ENCODE measurements at regions not wholly inside any gene's neighbourhood (a gene's known extent, or its start where the extent isn't known, plus 50 kb on each side); places are given as distances from the start of the nearest gene placed in this dataset.

- no peak for DNase-seq
Observed at GRCh38 chr20:50455656-50456451, 54.3 kb upstream of the PTPN1 start.

DNA sequence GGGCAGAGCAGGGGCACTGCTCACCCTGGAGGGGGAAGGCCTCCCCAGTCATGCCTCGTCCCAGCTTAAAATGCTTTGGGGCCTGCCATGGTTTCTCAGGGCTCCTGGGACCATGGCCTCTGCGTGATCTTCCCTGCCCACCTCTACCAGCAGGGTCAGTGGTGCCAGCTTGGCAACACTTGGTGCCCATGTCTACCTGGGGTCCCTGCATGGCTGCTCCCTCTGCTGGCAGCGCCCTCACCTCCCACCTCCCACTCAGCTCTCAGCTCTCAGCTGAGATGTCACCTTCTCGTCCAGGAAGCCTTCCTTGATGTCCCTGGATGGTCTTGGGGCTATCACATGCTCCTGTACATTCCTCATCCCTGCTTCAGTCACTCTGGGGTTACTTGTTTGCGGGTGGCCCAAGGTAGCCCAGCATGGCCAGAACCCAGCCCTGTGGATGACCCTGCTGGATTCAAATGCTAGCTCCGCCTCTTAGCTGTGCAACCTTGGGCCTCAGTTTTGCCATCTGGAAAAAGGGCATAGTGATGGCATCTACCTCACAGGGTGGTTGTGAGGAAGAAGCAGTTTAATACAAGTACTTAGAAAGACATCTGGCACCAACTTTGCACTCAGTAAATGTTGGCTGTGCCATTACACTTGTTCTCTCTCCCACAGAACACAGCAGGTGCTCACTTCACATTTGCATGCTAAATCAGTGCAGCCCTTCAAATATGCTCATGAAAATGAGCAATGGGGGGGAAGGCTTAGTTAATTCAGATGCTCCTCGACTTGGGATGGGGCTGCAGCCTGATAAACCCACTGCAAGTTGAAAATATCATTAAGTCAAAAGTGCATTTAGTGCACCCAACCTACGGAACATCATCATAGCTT is 53.5 kb upstream of the PTPN1 start:
- no peak for DNase-seq

DNA sequence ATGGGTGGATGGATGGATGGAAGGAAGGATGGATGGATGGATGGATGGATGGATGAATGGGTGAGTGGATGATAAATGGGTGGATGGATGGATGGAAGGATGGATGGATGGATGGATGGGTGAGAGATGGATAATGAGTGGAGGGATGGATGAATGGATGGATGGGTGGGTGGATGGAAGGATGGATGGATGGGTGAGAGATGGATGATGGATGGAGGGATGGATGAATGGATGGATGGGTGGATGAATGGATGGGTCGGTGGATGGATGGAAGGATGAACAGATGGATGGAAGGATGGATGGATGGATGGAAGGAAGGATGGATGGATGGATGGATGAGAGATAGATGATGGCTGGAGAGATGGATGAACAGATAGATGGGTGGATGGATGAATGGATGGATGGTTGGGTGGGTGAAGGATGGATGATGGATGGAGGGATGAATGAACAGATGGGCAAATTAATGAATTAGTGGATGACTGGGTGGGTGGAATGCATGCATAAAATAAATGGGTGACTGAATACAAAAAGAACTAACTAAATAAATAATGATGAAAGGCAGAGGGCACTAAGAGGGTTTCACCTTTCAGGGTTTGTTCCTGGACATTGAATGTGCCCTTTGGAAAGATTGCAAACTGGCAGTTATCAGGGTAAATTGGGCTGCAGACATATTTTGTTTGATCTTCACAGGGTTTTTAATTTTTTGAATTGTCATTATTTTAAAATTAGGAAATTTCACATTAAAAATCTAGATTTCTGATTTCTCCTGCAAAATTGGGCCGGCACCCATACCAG is 50.9 kb upstream of the PTPN1 start:
- DNase-seq, result no peak

DNA sequence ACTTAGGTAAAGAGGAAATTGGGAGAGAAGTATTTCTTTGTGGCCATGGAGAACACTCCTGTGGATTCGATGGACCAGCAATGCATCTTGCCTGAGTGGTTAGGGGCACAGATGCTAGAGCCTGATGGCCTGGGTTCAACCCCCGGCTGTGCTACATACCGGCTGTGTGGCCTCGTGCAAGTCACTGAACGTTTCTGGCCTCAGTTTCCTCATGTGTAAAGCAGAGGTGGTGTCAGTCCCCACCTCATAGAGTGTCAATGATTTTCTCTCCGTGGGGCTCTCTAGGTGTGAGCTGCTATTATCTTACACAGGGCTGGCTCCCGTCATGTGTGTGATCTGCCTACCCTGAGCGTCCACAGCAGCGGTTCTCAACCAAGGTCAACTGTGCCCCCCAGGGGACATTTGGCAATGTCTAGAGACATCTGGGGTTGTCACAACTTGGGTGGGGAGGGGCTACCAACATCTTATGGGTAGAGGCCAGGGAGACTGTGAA is 50.0 kb upstream of the PTPN1 start:
- DNase-seq, result no peak

All from NCI-H2081 treated with DMSO at 0.1 percent for 48 hours (cell line).